G401.6 (cell line): ENCODE measurements at regions not wholly inside any gene's neighbourhood (a gene's known extent, or its start where the extent isn't known, plus 50 kb on each side); places are given as distances from the start of the nearest gene placed in this dataset.
"Not testable (repeated sequence)": the region's sequence is repeated elsewhere in the genome, so short reads cannot be mapped to it uniquely, and the experiment has no call there.

Source experiments
- FAIRE-seq: peaks from 2 replicates; lab custom pipeline; 2012; peaks lifted over from hg19 to GRCh38; lab: Jason Lieb, UNC

GRCh38 chr20:11459090-11459890, 458.4 kb upstream of the BTBD3 start:
- FAIRE-seq = no peak

- FAIRE-seq = no peak
These were observed 450.3 kb upstream of the BTBD3 start for GRCh38 chr20:11467436-11467835.

GRCh38 chr20:11468880-11469279, 448.8 kb upstream of the BTBD3 start:
- FAIRE-seq = no peak

- FAIRE-seq = no peak
These were observed 447.8 kb upstream of the BTBD3 start for GRCh38 chr20:11469795-11470435.

- FAIRE-seq = no peak
These were observed 443.7 kb upstream of the BTBD3 start for GRCh38 chr20:11473983-11474382.

GRCh38 chr20:11483697-11484096, 434.0 kb upstream of the BTBD3 start:
- no peak for FAIRE-seq

GRCh38 chr20:11484479-11484878, 433.2 kb upstream of the BTBD3 start:
- FAIRE-seq = no peak

- FAIRE-seq = no peak
These were observed 425.3 kb upstream of the BTBD3 start for GRCh38 chr20:11492386-11492785.

GRCh38 chr20:11492846-11493245, 424.8 kb upstream of the BTBD3 start:
- no peak for FAIRE-seq

- no peak for FAIRE-seq
These were observed 421.3 kb upstream of the BTBD3 start for GRCh38 chr20:11496380-11496779.

GRCh38 chr20:11497545-11497944, 420.1 kb upstream of the BTBD3 start:
- no peak for FAIRE-seq

- no peak for FAIRE-seq
These were observed 418.5 kb upstream of the BTBD3 start for GRCh38 chr20:11499101-11499634.

- FAIRE-seq = no peak
These were observed 415.6 kb upstream of the BTBD3 start for GRCh38 chr20:11502061-11502460.

- no peak for FAIRE-seq
These were observed 415.0 kb upstream of the BTBD3 start for GRCh38 chr20:11502671-11503070.

GRCh38 chr20:11509776-11510175, 407.9 kb upstream of the BTBD3 start:
- FAIRE-seq = no peak

GRCh38 chr20:11511821-11512220, 405.9 kb upstream of the BTBD3 start:
- FAIRE-seq = no peak

GRCh38 chr20:11513241-11513745, 404.4 kb upstream of the BTBD3 start:
- not testable (repeated sequence) for FAIRE-seq

GRCh38 chr20:11516448-11516847, 401.2 kb upstream of the BTBD3 start:
- no peak for FAIRE-seq

- no peak for FAIRE-seq
These were observed 397.1 kb upstream of the BTBD3 start for GRCh38 chr20:11520596-11520995.

- FAIRE-seq = no peak
These were observed 396.0 kb upstream of the BTBD3 start for GRCh38 chr20:11521476-11522365.

- no peak for FAIRE-seq
These were observed 395.3 kb upstream of the BTBD3 start for GRCh38 chr20:11522366-11522741.

GRCh38 chr20:11529047-11529446, 388.6 kb upstream of the BTBD3 start:
- no peak for FAIRE-seq
